ENCODE measurements at regions not wholly inside any gene's neighbourhood (a gene's known extent, or its start where the extent isn't known, plus 50 kb on each side); places are given as distances from the start of the nearest gene placed in this dataset.
A peak's percentile ranks its signal among the peaks of the same experiment; 100 is the strongest.

DNA sequence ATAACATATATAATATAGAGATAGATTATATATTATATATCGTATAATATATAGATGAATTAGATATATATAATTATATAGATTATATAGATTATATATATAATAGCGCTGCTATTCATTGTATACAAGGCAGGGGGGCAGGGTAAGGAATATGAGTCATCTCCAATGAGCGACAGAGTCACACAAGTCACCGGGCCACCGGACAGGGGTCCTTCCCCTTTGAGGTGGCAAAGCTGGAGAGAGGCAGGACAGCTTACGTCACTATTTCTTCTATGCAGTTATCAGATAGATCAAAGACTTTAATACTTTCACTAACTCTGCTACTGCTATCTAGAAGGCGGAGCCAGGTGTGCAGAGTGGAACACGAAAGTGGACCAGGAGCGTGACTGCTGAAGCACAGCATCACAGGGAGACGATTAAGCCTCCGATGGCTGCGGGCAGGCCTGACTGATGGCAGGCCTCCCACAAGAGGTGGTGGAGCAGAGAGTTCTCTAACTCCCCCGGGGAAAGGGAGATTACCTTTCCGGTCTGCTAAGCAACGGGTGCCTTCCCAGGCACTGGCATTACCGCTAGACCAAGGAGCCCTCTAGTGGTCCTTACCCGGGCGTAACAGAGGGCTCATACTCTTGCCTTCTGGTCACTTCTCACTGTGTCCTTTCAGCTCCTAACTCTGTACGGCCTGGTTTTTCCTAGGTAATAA lies 2154.7 kb downstream of the MRPL39 start:
- Histone ChIP-seq H3K4me2 (ENCODE audit: control insufficient read depth, extremely low read depth, insufficient read depth, low read depth, low read length) (no peak overlapping the region), H3K4me1 (ENCODE audit: control insufficient read depth, extremely low read depth, insufficient read depth, low read length) (no peaks in the 10 kb centered on the region), H3K9me1 (ENCODE audit: control insufficient read depth, extremely low read depth, insufficient read depth, low read length) (no peaks in the 10 kb centered on the region), H3K36me3 (ENCODE audit: control insufficient read depth in 2 of 2, extremely low read depth in 1 of 2, insufficient read depth in 2 of 2, low read length in 2 of 2) (no peaks in the 10 kb centered on the region), H2AFZ (ENCODE audit: control insufficient read depth, low read length) (no peak overlapping the region), H3K79me2 (ENCODE audit: control insufficient read depth, insufficient read depth, low read length) (no peaks in the 10 kb centered on the region), H3K4me3 (ENCODE audit: control insufficient read depth in 2 of 3, extremely low read depth in 1 of 3, insufficient read depth in 2 of 3, low read depth in 1 of 3, low read length in 3 of 3) (no peak overlapping the region), H3K9me3 (ENCODE audit: control insufficient read depth, low read depth, low read length) (peaks cover 5% of the 10 kb centered on the region), H3K9ac (ENCODE audit: control insufficient read depth, extremely low read depth, insufficient read depth, low read length) (no peak overlapping the region), H3K27ac (ENCODE audit: control insufficient read depth, insufficient read depth, low read length) (no peak overlapping the region), H4K20me1 (ENCODE audit: control insufficient read depth, extremely low read depth, insufficient read depth, low read length) (no peaks in the 10 kb centered on the region), H3K27me3 (ENCODE audit: control insufficient read depth, extremely low read depth, insufficient read depth, low read length) (no peaks in the 10 kb centered on the region)
- dilution Hi-C loops (cut with MboI; ENCODE audit: extremely low pct_ligation_motif_present, low sequenced_read_pairs) = no loop called here
- FAIRE-seq (no peak), DNase-seq (ENCODE audit: low read depth, low spot score) (no peak)
- no peak for TF ChIP-seq EZH2 (IDR thresholded peaks at IDR 0.05; ENCODE audit: low read length)
- TF ChIP-seq, protein P1, sequence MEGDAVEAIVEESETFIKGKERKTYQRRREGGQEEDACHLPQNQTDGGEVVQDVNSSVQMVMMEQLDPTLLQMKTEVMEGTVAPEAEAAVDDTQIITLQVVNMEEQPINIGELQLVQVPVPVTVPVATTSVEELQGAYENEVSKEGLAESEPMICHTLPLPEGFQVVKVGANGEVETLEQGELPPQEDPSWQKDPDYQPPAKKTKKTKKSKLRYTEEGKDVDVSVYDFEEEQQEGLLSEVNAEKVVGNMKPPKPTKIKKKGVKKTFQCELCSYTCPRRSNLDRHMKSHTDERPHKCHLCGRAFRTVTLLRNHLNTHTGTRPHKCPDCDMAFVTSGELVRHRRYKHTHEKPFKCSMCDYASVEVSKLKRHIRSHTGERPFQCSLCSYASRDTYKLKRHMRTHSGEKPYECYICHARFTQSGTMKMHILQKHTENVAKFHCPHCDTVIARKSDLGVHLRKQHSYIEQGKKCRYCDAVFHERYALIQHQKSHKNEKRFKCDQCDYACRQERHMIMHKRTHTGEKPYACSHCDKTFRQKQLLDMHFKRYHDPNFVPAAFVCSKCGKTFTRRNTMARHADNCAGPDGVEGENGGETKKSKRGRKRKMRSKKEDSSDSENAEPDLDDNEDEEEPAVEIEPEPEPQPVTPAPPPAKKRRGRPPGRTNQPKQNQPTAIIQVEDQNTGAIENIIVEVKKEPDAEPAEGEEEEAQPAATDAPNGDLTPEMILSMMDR (optimal IDR thresholded peaks at IDR 0.05 in 1 of 3, IDR thresholded peaks at IDR 0.05 in 1 of 3, conservative IDR thresholded peaks at IDR 0.05 in 1 of 3; ENCODE audit: extremely low read depth in 1 of 3, insufficient read depth in 2 of 3, low read length in 3 of 3) = peak in 1 of 3 experiments; percentile 18

GRCh38 chr21:23445307-23445706 lies 2162.0 kb downstream of the MRPL39 start:
- DNase-seq (ENCODE audit: low read depth, low spot score) = no peak
- H3K9me1 ChIP-seq (ENCODE audit: control insufficient read depth, extremely low read depth, insufficient read depth, low read length) = no peaks in the 10 kb centered on the region
- H3K4me3 ChIP-seq (ENCODE audit: control insufficient read depth in 2 of 3, extremely low read depth in 1 of 3, insufficient read depth in 2 of 3, low read depth in 1 of 3, low read length in 3 of 3) = no peak overlapping the region
- H3K9ac ChIP-seq (ENCODE audit: control insufficient read depth, extremely low read depth, insufficient read depth, low read length) = no peak overlapping the region
- H3K4me2 ChIP-seq (ENCODE audit: control insufficient read depth, extremely low read depth, insufficient read depth, low read depth, low read length) = no peak overlapping the region
- H4K20me1 ChIP-seq (ENCODE audit: control insufficient read depth, extremely low read depth, insufficient read depth, low read length) = no peaks in the 10 kb centered on the region
- no peak overlapping the region for H3K27ac ChIP-seq (ENCODE audit: control insufficient read depth, insufficient read depth, low read length)
- no peak overlapping the region for H2AFZ ChIP-seq (ENCODE audit: control insufficient read depth, low read length)
- FAIRE-seq = no peak
- dilution Hi-C loops (cut with MboI; ENCODE audit: extremely low pct_ligation_motif_present, low sequenced_read_pairs) = no loop called here
- no peaks in the 10 kb centered on the region for H3K36me3 ChIP-seq (ENCODE audit: control insufficient read depth in 2 of 2, extremely low read depth in 1 of 2, insufficient read depth in 2 of 2, low read length in 2 of 2)
- no peaks in the 10 kb centered on the region for H3K4me1 ChIP-seq (ENCODE audit: control insufficient read depth, extremely low read depth, insufficient read depth, low read length)
- H3K27me3 ChIP-seq (ENCODE audit: control insufficient read depth, extremely low read depth, insufficient read depth, low read length) = no peaks in the 10 kb centered on the region
- peaks cover 3% of the 10 kb centered on the region for H3K9me3 ChIP-seq (ENCODE audit: control insufficient read depth, low read depth, low read length)
- TF ChIP-seq, protein P1 (optimal IDR thresholded peaks at IDR 0.05 in 1 of 3, IDR thresholded peaks at IDR 0.05 in 1 of 3, conservative IDR thresholded peaks at IDR 0.05 in 1 of 3; ENCODE audit: extremely low read depth in 1 of 3, insufficient read depth in 2 of 3, low read length in 3 of 3) = no peak
- no peak for TF ChIP-seq EZH2 (IDR thresholded peaks at IDR 0.05; ENCODE audit: low read length)
- H3K79me2 ChIP-seq (ENCODE audit: control insufficient read depth, insufficient read depth, low read length) = no peaks in the 10 kb centered on the region

Measured in keratinocyte (primary cell).